A673 (cell line): ENCODE measurements at regions not wholly inside any gene's neighbourhood (a gene's known extent, or its start where the extent isn't known, plus 50 kb on each side); places are given as distances from the start of the nearest gene placed in this dataset.

Experiments used
- BruUV-seq: library from RNA; stranded (reverse); fragments of 400-500 nt; replicated peaks from 2 replicates; lab custom pipeline; 2021; lab: Mats Ljungman, UMichigan
- CTCF ChIA-PET: fragments of 300-600 bp; sonication (Branson Sonifier 250); formaldehyde crosslinking; loops from one replicate; lab custom pipeline; 2022; ENCODE audit warnings: antibody characterized with exemption; lab: Charles Lee
- POLR2A ChIA-PET: fragments of 300-600 bp; sonication (Branson Sonifier 250); formaldehyde crosslinking; loops from one replicate; lab custom pipeline; 2022; ENCODE audit warnings: antibody characterized with exemption; ENCODE audit not compliant: low non-redundant PET; lab: Charles Lee
- DNase-seq: peaks from one replicate; pipeline ENCODE4 v3.0.0-alpha.2; 2015; ENCODE audit warnings: low spot score
- H3K27ac ChIP-seq: fragments of 200-600 bp; sonication (generic); 2 replicates; pipeline ENCODE4 v1.5.1; 2016; ENCODE audit warnings: mixed run types, low read depth, mild to moderate bottlenecking, mixed read lengths, antibody characterized with exemption, low read length; ENCODE audit not compliant: poor library complexity, severe bottlenecking
- H3K27me3 ChIP-seq: fragments of 200-600 bp; sonication (generic); replicated peaks from 2 replicates; pipeline ENCODE4 v1.6.1; 2017; ENCODE audit warnings: mixed run types, low read depth, mild to moderate bottlenecking, mixed read lengths, antibody characterized with exemption, low read length; ENCODE audit not compliant: insufficient read depth, poor library complexity
- H3K36me3 ChIP-seq: fragments of 200-600 bp; sonication (generic); 2 replicates; pipeline ENCODE4 v1.6.1; 2016; ENCODE audit warnings: mixed run types, mild to moderate bottlenecking, mixed read lengths, antibody characterized with exemption, low read length; ENCODE audit not compliant: insufficient read depth, poor library complexity, severe bottlenecking
- H3K4me1 ChIP-seq: fragments of 200-600 bp; sonication (generic); 2 replicates; pipeline ENCODE4 v1.6.1; 2017; ENCODE audit warnings: mixed run types, mild to moderate bottlenecking, mixed read lengths, antibody characterized with exemption, low read length; ENCODE audit not compliant: insufficient read depth, poor library complexity, severe bottlenecking
- H3K4me3 ChIP-seq: fragments of 200-600 bp; sonication (generic); 2 replicates; pipeline ENCODE4 v1.5.1; 2016; ENCODE audit warnings: low read depth, mixed run types, mild to moderate bottlenecking, mixed read lengths, low read length; ENCODE audit not compliant: poor library complexity, severe bottlenecking
- H3K9me3 ChIP-seq: fragments of 200-600 bp; sonication (generic); 2 replicates; pipeline ENCODE4 v1.6.1; 2016; ENCODE audit warnings: mixed run types, low read depth, mild to moderate bottlenecking, mixed read lengths, antibody characterized with exemption, low read length; ENCODE audit not compliant: poor library complexity, severe bottlenecking
- CTCF ChIP-seq: fragments of 300-800, 200-600 bp; sonication (generic); conservative IDR thresholded peaks from 2 replicates; pipeline ENCODE4 v1.5.1; 2017; ENCODE audit warnings: low read depth, mild to moderate bottlenecking, antibody characterized with exemption, low read length, moderate library complexity, mixed read lengths
- EZH2 ChIP-seq: fragments of 200-600 bp; sonication (generic); IDR thresholded peaks from 2 replicates; pipeline ENCODE4 v1.6.1; 2017; ENCODE audit warnings: borderline replicate concordance, low read depth, mild to moderate bottlenecking, mixed read lengths, antibody characterized with exemption, low read length; ENCODE audit not compliant: poor library complexity, severe bottlenecking
- intact Hi-C: fragments of 100-400 bp; cut with micrococcal nuclease; formaldehyde crosslinking; loops from one replicate; pipeline ENCODE4 v1.10.0; 2022; ENCODE audit not compliant: unreplicated experiment

GRCh38 chr18:6652098-6652497, 77.4 kb upstream of the ARHGAP28 start:
- POLR2A ChIA-PET, result no interaction called here
- H3K27me3 ChIP-seq, result no peaks in the 10 kb centered on the region
- no peak overlapping the region for H3K27ac ChIP-seq
- H3K4me1 ChIP-seq, result no peaks in the 10 kb centered on the region
- H3K4me3 ChIP-seq, result no peak overlapping the region
- intact Hi-C loops, result no loop called here
- no peak for TF ChIP-seq EZH2
- no peak for TF ChIP-seq CTCF
- CTCF ChIA-PET, result no interaction called here
- BruUV-seq, result no TSS peak
- H3K9me3 ChIP-seq, result peaks cover 46% of the 10 kb centered on the region
- no peak for DNase-seq
- H3K36me3 ChIP-seq, result no peaks in the 10 kb centered on the region

- no peak for DNase-seq
- Histone ChIP-seq H3K4me1 (no peaks in the 10 kb centered on the region), H3K9me3 (peaks cover 43% of the 10 kb centered on the region), H3K4me3 (no peak overlapping the region), H3K36me3 (no peaks in the 10 kb centered on the region), H3K27me3 (no peaks in the 10 kb centered on the region), H3K27ac (no peak overlapping the region)
- intact Hi-C loops, result no loop called here
- ChIA-PET CTCF (no interaction called here), POLR2A (no interaction called here)
- BruUV-seq, result no TSS peak
- no peak for TF ChIP-seq CTCF
- no peak for TF ChIP-seq EZH2
Observed at GRCh38 chr18:6653880-6654279, 75.6 kb upstream of the ARHGAP28 start.

- POLR2A ChIA-PET, result no interaction called here
- no peaks in the 10 kb centered on the region for H3K27me3 ChIP-seq
Observed at GRCh38 chr18:6659963-6660725, 69.4 kb upstream of the ARHGAP28 start.

More at GRCh38 chr18:6659963-6660725, 69.4 kb upstream of the ARHGAP28 start:
- CTCF ChIA-PET, result no interaction called here
- peaks cover 15% of the 10 kb centered on the region for H3K9me3 ChIP-seq
- no peak for DNase-seq
- TF ChIP-seq EZH2 (no peak), CTCF (no peak)
- H3K36me3 ChIP-seq, result no peaks in the 10 kb centered on the region
- no peaks in the 10 kb centered on the region for H3K4me1 ChIP-seq
- no peak overlapping the region for H3K4me3 ChIP-seq
- intact Hi-C loops, result no loop called here
- H3K27ac ChIP-seq, result no peak overlapping the region
- no TSS peak for BruUV-seq
